ENCODE measurements at regions not wholly inside any gene's neighbourhood (a gene's known extent, or its start where the extent isn't known, plus 50 kb on each side); places are given as distances from the start of the nearest gene placed in this dataset.

DNA sequence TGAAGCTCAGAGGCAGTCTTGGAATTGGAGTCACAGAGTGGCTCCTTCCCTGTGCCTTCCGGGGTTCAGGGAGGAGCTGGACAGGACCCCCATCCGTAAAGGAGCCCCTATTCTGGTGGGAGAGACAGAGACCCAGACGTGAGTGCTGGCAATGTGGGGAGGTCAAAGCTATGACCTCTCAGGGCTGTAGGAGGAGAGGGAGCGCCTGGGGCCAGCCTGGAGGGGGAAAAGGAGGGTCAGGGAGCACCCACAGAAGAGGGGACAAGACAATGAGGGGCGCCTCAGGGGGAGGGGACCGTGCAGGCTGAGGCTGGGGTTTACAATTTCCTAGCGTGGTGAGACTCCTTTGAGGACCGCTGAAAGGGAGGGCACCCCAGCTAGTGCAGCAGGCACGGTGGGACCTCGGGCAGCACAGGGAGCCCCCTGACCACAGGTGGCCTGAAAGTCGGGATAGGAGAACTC, 97.9 kb upstream of the LRPAP1 start:
- TF ChIP-seq CTCF (IDR thresholded peaks at IDR 0.05) (no peak), POLR2A (IDR thresholded peaks at IDR 0.05) (no peak)
